ENCODE measurements at regions not wholly inside any gene's neighbourhood (a gene's known extent, or its start where the extent isn't known, plus 50 kb on each side); places are given as distances from the start of the nearest gene placed in this dataset.

- CTCF ChIA-PET (ENCODE audit: low intra/inter-chr PET ratio), result no interaction called here
- Histone ChIP-seq H4K20me1 (replicated peaks; ENCODE audit: control insufficient read depth, insufficient read depth, low read length) (no peaks in the 10 kb centered on the region), H3K4me1 (replicated peaks in 1 of 2; ENCODE audit: control insufficient read depth in 2 of 2, insufficient read depth in 2 of 2, low read length in 2 of 2) (no peaks in the 10 kb centered on the region), H3K9ac (ENCODE audit: insufficient read depth in 1 of 2, low read depth in 2 of 2, low read length in 2 of 2) (no peak overlapping the region), H3K27ac (ENCODE audit: extremely low read depth, low read depth, low read length) (no peak overlapping the region), H3K36me3 (ENCODE audit: control insufficient read depth, insufficient read depth, low read length) (no peaks in the 10 kb centered on the region), H2AFZ (ENCODE audit: low read depth, low read length) (no peak overlapping the region), H3K9me3 (replicated peaks; ENCODE audit: control insufficient read depth, insufficient read depth, low read depth, low read length) (no peaks in the 10 kb centered on the region), H3K9me1 (ENCODE audit: control insufficient read depth, insufficient read depth, low read length) (no peaks in the 10 kb centered on the region), H3K79me2 (ENCODE audit: control insufficient read depth, insufficient read depth, low read length) (no peaks in the 10 kb centered on the region), H3K4me2 (ENCODE audit: insufficient read depth, low read length) (no peak overlapping the region), H3K27me3 (ENCODE audit: control insufficient read depth in 2 of 2, insufficient read depth in 2 of 2, low read length in 2 of 2) (no peaks in the 10 kb centered on the region), H3K4me3 (no peak overlapping the region)
- no peak for DNase-seq (ENCODE audit: extremely low read depth in 1 of 4, low spot score in 3 of 4)
- POLR2A ChIA-PET, result no interaction called here
- intact Hi-C loops (cut with micrococcal nuclease), result no loop called here
- in situ Hi-C loops (cut with MboI), result no loop called here
- ATAC-seq, result no peak
- no peak for FAIRE-seq
- BruUV-seq (replicated peaks), result no TSS peak
- 0% methylated on average over 2 of the region's 2 CpGs for WGBS (ENCODE audit: insufficient coverage, low coverage, missing lambda C conversion rate)
- TF ChIP-seq FOXA3 (CRISPR knock-in tag; conservative IDR thresholded peaks at IDR 0.05 in 1 of 2, IDR thresholded peaks at IDR 0.05 in 1 of 2) (no peak), HDGF (IDR thresholded peaks at IDR 0.05) (no peak), MLX (CRISPR knock-in tag; conservative IDR thresholded peaks at IDR 0.05) (no peak), ZNF3 (CRISPR knock-in tag; IDR thresholded peaks at IDR 0.05) (no peak), RNF2 (IDR thresholded peaks at IDR 0.05) (no peak), MYC (IDR thresholded peaks at IDR 0.05; ENCODE audit: low read depth, low read length) (no peak), MYC (CRISPR knock-in tag; IDR thresholded peaks at IDR 0.05; ENCODE audit: borderline replicate concordance, low read depth) (no peak), DMBX1 (CRISPR knock-in tag; IDR thresholded peaks at IDR 0.05; ENCODE audit: borderline replicate concordance) (no peak), ZFPM2 (CRISPR knock-in tag; IDR thresholded peaks at IDR 0.05) (no peak), NCOA1 (IDR thresholded peaks at IDR 0.05; ENCODE audit: low read depth) (no peak), MGA (IDR thresholded peaks at IDR 0.05) (no peak), DDX20 (tag; IDR thresholded peaks at IDR 0.05; ENCODE audit: low read depth) (no peak)
Measured at GRCh38 chr15:96771035-96771434, 440.5 kb downstream of the NR2F2 start.

Data from K562 (cell line).